ENCODE measurements at regions not wholly inside any gene's neighbourhood (a gene's known extent, or its start where the extent isn't known, plus 50 kb on each side); places are given as distances from the start of the nearest gene placed in this dataset.
"Not testable (repeated sequence)": the region's sequence is repeated elsewhere in the genome, so short reads cannot be mapped to it uniquely, and the experiment has no call there.

GRCh38 chr10:2543142-2543886 is 524.0 kb upstream of the PFKP start:
- DNase-seq (ENCODE audit: low read depth), result no peak

GRCh38 chr10:2541176-2541575 is 526.2 kb upstream of the PFKP start:
- DNase-seq (ENCODE audit: low read depth), result no peak

GRCh38 chr10:2529945-2530344 is 537.4 kb upstream of the PFKP start:
- no peak for DNase-seq (ENCODE audit: low read depth)

- DNase-seq (ENCODE audit: low read depth), result no peak
Observed at GRCh38 chr10:2525781-2526180, 541.6 kb upstream of the PFKP start.

GRCh38 chr10:2519139-2519538 is 548.2 kb upstream of the PFKP start:
- DNase-seq (ENCODE audit: low read depth), result no peak

GRCh38 chr10:2509081-2509531 is 558.2 kb upstream of the PFKP start:
- DNase-seq (ENCODE audit: low read depth), result no peak

GRCh38 chr10:2501366-2501940 is 565.9 kb upstream of the PFKP start:
- DNase-seq (ENCODE audit: low read depth), result not testable (repeated sequence)

- DNase-seq (ENCODE audit: low read depth), result no peak
Observed at GRCh38 chr10:2494399-2494798, 572.9 kb upstream of the PFKP start.

GRCh38 chr10:2488446-2489005 is 578.8 kb upstream of the PFKP start:
- no peak for DNase-seq (ENCODE audit: low read depth)

- no peak for DNase-seq (ENCODE audit: low read depth)
Observed at GRCh38 chr10:2487921-2488320, 579.4 kb upstream of the PFKP start.

GRCh38 chr10:2478656-2479055 is 588.7 kb upstream of the PFKP start:
- DNase-seq (ENCODE audit: low read depth), result no peak

- DNase-seq (ENCODE audit: low read depth), result no peak
Observed at GRCh38 chr10:2476812-2477553, 590.4 kb upstream of the PFKP start.

- no peak for DNase-seq (ENCODE audit: low read depth)
Observed at GRCh38 chr10:2476218-2476811, 591.0 kb upstream of the PFKP start.

- DNase-seq (ENCODE audit: low read depth), result no peak
Observed at GRCh38 chr10:2475711-2476217, 591.6 kb upstream of the PFKP start.

- no peak for DNase-seq (ENCODE audit: low read depth)
Observed at GRCh38 chr10:2471811-2472210, 595.5 kb upstream of the PFKP start.

GRCh38 chr10:2469802-2470201 is 597.5 kb upstream of the PFKP start:
- no peak for DNase-seq (ENCODE audit: low read depth)

- no peak for DNase-seq (ENCODE audit: low read depth)
Observed at GRCh38 chr10:2464483-2464882, 602.9 kb upstream of the PFKP start.

- no peak for DNase-seq (ENCODE audit: low read depth)
Observed at GRCh38 chr10:2463316-2463715, 604.0 kb upstream of the PFKP start.

- no peak for DNase-seq (ENCODE audit: low read depth)
Observed at GRCh38 chr10:2462581-2462980, 604.8 kb upstream of the PFKP start.

GRCh38 chr10:2460812-2461211 is 606.5 kb upstream of the PFKP start:
- no peak for DNase-seq (ENCODE audit: low read depth)

GRCh38 chr10:2459713-2460112 is 607.6 kb upstream of the PFKP start:
- DNase-seq (ENCODE audit: low read depth), result no peak

GRCh38 chr10:2456834-2457233 is 610.5 kb upstream of the PFKP start:
- DNase-seq (ENCODE audit: low read depth), result no peak
